BLaER1 (cell line): ENCODE measurements at regions not wholly inside any gene's neighbourhood (a gene's known extent, or its start where the extent isn't known, plus 50 kb on each side); places are given as distances from the start of the nearest gene placed in this dataset.

Experiments used
- H3K27ac ChIP-seq: shearing (Covaris generic); formaldehyde crosslinking; 2 replicates; pipeline ENCODE4 v1.8.1; 2022
- H3K27me3 ChIP-seq: shearing (Covaris generic); formaldehyde crosslinking; 2 replicates; pipeline ENCODE4 v1.8.1; 2022
- H3K36me3 ChIP-seq: shearing (Covaris generic); formaldehyde crosslinking; 2 replicates; pipeline ENCODE4 v1.8.1; 2022
- H3K4me1 ChIP-seq: shearing (Covaris generic); formaldehyde crosslinking; 2 replicates; pipeline ENCODE4 v1.8.1; 2022
- H3K4me2 ChIP-seq: shearing (Covaris generic); formaldehyde crosslinking; 2 replicates; pipeline ENCODE4 v1.8.1; 2022
- H3K4me3 ChIP-seq: shearing (Covaris generic); formaldehyde crosslinking; 2 replicates; pipeline ENCODE4 v1.8.1; 2022
- H3K9ac ChIP-seq: shearing (Covaris generic); formaldehyde crosslinking; 2 replicates; pipeline ENCODE4 v1.8.1; 2022
- H3K9me3 ChIP-seq: shearing (Covaris generic); formaldehyde crosslinking; 2 replicates; pipeline ENCODE4 v1.8.1; 2022
- H4K20me1 ChIP-seq: shearing (Covaris generic); formaldehyde crosslinking; 2 replicates; pipeline ENCODE4 v1.8.1; 2022
- Cebpa-rat ChIP-seq: shearing (Covaris generic); IDR thresholded peaks from 2 replicates; pipeline ENCODE4 v1.8.1; 2022

- no peaks in the 10 kb centered on the region for H3K9me3 ChIP-seq
- no peaks in the 10 kb centered on the region for H3K27me3 ChIP-seq
- no peak overlapping the region for H3K4me3 ChIP-seq
- H3K36me3 ChIP-seq: no peaks in the 10 kb centered on the region
- no peak overlapping the region for H3K9ac ChIP-seq
- no peaks in the 10 kb centered on the region for H3K4me1 ChIP-seq
- H3K27ac ChIP-seq: no peak overlapping the region
- no peak overlapping the region for H3K4me2 ChIP-seq
- H4K20me1 ChIP-seq: no peaks in the 10 kb centered on the region
- no peak for TF ChIP-seq Cebpa-rat
Observed at GRCh38 chr15:47484059-47484458, 233.2 kb upstream of the SEMA6D start.

- H3K9ac ChIP-seq: no peak overlapping the region
- H3K9me3 ChIP-seq: no peaks in the 10 kb centered on the region
- H3K27me3 ChIP-seq: no peaks in the 10 kb centered on the region
- H3K27ac ChIP-seq: no peak overlapping the region
- H3K4me1 ChIP-seq: no peaks in the 10 kb centered on the region
- H3K4me2 ChIP-seq: no peak overlapping the region
- no peak for TF ChIP-seq Cebpa-rat
- no peaks in the 10 kb centered on the region for H3K36me3 ChIP-seq
- H4K20me1 ChIP-seq: no peaks in the 10 kb centered on the region
- H3K4me3 ChIP-seq: no peak overlapping the region
Observed at GRCh38 chr15:47484997-47485396, 232.3 kb upstream of the SEMA6D start.

GRCh38 chr15:47485419-47485818, 231.9 kb upstream of the SEMA6D start:
- Histone ChIP-seq H3K4me3 (no peak overlapping the region), H3K4me1 (no peaks in the 10 kb centered on the region), H3K9ac (no peak overlapping the region), H3K36me3 (no peaks in the 10 kb centered on the region), H3K27me3 (no peaks in the 10 kb centered on the region), H3K27ac (no peak overlapping the region), H3K4me2 (no peak overlapping the region), H3K9me3 (no peaks in the 10 kb centered on the region), H4K20me1 (no peaks in the 10 kb centered on the region)
- no peak for TF ChIP-seq Cebpa-rat

GRCh38 chr15:47486040-47486439, 231.3 kb upstream of the SEMA6D start:
- no peaks in the 10 kb centered on the region for H3K36me3 ChIP-seq
- no peaks in the 10 kb centered on the region for H4K20me1 ChIP-seq
- no peak overlapping the region for H3K4me3 ChIP-seq
- H3K9ac ChIP-seq: no peak overlapping the region
- no peak overlapping the region for H3K4me2 ChIP-seq
- no peak overlapping the region for H3K27ac ChIP-seq
- H3K27me3 ChIP-seq: no peaks in the 10 kb centered on the region
- no peak for TF ChIP-seq Cebpa-rat
- H3K9me3 ChIP-seq: no peaks in the 10 kb centered on the region
- H3K4me1 ChIP-seq: no peaks in the 10 kb centered on the region

- no peak overlapping the region for H3K9ac ChIP-seq
- no peak overlapping the region for H3K4me2 ChIP-seq
- H3K4me3 ChIP-seq: no peak overlapping the region
- H3K27ac ChIP-seq: no peak overlapping the region
- H3K36me3 ChIP-seq: no peaks in the 10 kb centered on the region
- no peaks in the 10 kb centered on the region for H3K4me1 ChIP-seq
- no peaks in the 10 kb centered on the region for H4K20me1 ChIP-seq
- TF ChIP-seq Cebpa-rat: no peak
- H3K27me3 ChIP-seq: no peaks in the 10 kb centered on the region
- H3K9me3 ChIP-seq: no peaks in the 10 kb centered on the region
Observed at GRCh38 chr15:47492195-47492594, 225.1 kb upstream of the SEMA6D start.

GRCh38 chr15:47493357-47494247, 223.7 kb upstream of the SEMA6D start:
- Histone ChIP-seq H3K36me3 (no peaks in the 10 kb centered on the region), H3K9me3 (no peaks in the 10 kb centered on the region), H3K27ac (no peak overlapping the region), H3K27me3 (no peaks in the 10 kb centered on the region), H3K9ac (no peak overlapping the region), H3K4me2 (no peak overlapping the region), H4K20me1 (no peaks in the 10 kb centered on the region), H3K4me1 (no peaks in the 10 kb centered on the region), H3K4me3 (no peak overlapping the region)
- no peak for TF ChIP-seq Cebpa-rat

GRCh38 chr15:47496343-47497185, 220.7 kb upstream of the SEMA6D start:
- Histone ChIP-seq H3K27ac (no peak overlapping the region), H3K4me3 (no peak overlapping the region), H3K9me3 (no peaks in the 10 kb centered on the region), H3K36me3 (no peaks in the 10 kb centered on the region), H3K4me1 (no peaks in the 10 kb centered on the region), H3K4me2 (no peak overlapping the region), H4K20me1 (no peaks in the 10 kb centered on the region), H3K27me3 (no peaks in the 10 kb centered on the region), H3K9ac (no peak overlapping the region)
- no peak for TF ChIP-seq Cebpa-rat

- no peaks in the 10 kb centered on the region for H3K9me3 ChIP-seq
- TF ChIP-seq Cebpa-rat: no peak
- H4K20me1 ChIP-seq: no peaks in the 10 kb centered on the region
- H3K9ac ChIP-seq: no peak overlapping the region
- no peak overlapping the region for H3K27ac ChIP-seq
- peaks cover 32% of the 10 kb centered on the region for H3K4me1 ChIP-seq
- no peaks in the 10 kb centered on the region for H3K36me3 ChIP-seq
- H3K4me2 ChIP-seq: no peak overlapping the region
- no peak overlapping the region for H3K4me3 ChIP-seq
- H3K27me3 ChIP-seq: no peaks in the 10 kb centered on the region
Observed at GRCh38 chr15:47500842-47501241, 216.5 kb upstream of the SEMA6D start.

- Histone ChIP-seq H3K36me3 (no peaks in the 10 kb centered on the region), H3K9ac (no peak overlapping the region), H3K4me3 (no peak overlapping the region), H4K20me1 (no peaks in the 10 kb centered on the region), H3K4me1 (peaks cover 44% of the 10 kb centered on the region), H3K9me3 (no peaks in the 10 kb centered on the region), H3K4me2 (0 out of 2 replicates have a peak overlapping the region, but pooled peaks have one; percentile 1), H3K27me3 (no peaks in the 10 kb centered on the region), H3K27ac (no peak overlapping the region)
- no peak for TF ChIP-seq Cebpa-rat
Observed at GRCh38 chr15:47502041-47502440, 215.3 kb upstream of the SEMA6D start.

GRCh38 chr15:47503876-47504275, 213.4 kb upstream of the SEMA6D start:
- peak overlapping the region; percentile 85 for H3K27ac ChIP-seq
- no peaks in the 10 kb centered on the region for H3K9me3 ChIP-seq
- H3K4me2 ChIP-seq: peak overlapping the region; percentile 86
- no peaks in the 10 kb centered on the region for H3K27me3 ChIP-seq
- H3K9ac ChIP-seq: peak overlapping the region; percentile 73
- H3K4me3 ChIP-seq: 0 out of 2 replicates have a peak overlapping the region, but pooled peaks have one; percentile 48
- no peaks in the 10 kb centered on the region for H3K36me3 ChIP-seq
- H4K20me1 ChIP-seq: no peaks in the 10 kb centered on the region
- peaks cover 51% of the 10 kb centered on the region for H3K4me1 ChIP-seq
- no peak for TF ChIP-seq Cebpa-rat
